ENCODE measurements at regions not wholly inside any gene's neighbourhood (a gene's known extent, or its start where the extent isn't known, plus 50 kb on each side); places are given as distances from the start of the nearest gene placed in this dataset.

DNA sequence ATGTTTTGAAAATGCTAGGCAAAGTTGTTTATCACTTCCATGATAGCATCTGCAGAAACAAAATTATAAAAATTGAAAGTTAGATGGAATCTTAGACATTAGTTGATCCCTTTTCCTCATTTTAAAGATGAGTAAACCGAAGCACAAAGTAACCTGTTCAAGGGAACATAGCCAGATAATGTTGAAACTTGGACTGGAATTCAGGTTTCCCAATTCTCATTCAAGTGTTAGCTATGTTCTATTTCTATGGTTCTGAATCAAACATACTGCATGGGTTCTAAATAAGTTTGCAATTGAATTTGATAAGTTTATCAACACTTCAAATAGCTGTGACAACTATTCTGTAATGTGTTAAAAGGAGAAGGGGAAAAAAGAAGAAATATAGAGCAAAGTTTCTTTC lies 122.4 kb upstream of the SOX5 start:
- intact Hi-C loops (cut with DNase I) = no loop called here
- DNase-seq (no peak), ATAC-seq (no peak)

- peak in 1 of 2 donors; percentile 35 for ATAC-seq
- intact Hi-C loops (cut with DNase I) = no loop called here
- no peak for DNase-seq
These were observed 120.3 kb upstream of the SOX5 start for GRCh38 chr12:24069532-24070395.

- ATAC-seq = peak in 1 of 2 donors; percentile 79
- DNase-seq = peak; percentile 14
These were observed 117.4 kb upstream of the SOX5 start for GRCh38 chr12:24066865-24067264.

GRCh38 chr12:24066097-24066496 lies 116.6 kb upstream of the SOX5 start:
- intact Hi-C loops (cut with DNase I) = no loop called here
- no peak for ATAC-seq
- no peak for DNase-seq

More at GRCh38 chr12:24066865-24067264, 117.4 kb upstream of the SOX5 start:
- intact Hi-C loops (cut with DNase I) = no loop called here

DNA sequence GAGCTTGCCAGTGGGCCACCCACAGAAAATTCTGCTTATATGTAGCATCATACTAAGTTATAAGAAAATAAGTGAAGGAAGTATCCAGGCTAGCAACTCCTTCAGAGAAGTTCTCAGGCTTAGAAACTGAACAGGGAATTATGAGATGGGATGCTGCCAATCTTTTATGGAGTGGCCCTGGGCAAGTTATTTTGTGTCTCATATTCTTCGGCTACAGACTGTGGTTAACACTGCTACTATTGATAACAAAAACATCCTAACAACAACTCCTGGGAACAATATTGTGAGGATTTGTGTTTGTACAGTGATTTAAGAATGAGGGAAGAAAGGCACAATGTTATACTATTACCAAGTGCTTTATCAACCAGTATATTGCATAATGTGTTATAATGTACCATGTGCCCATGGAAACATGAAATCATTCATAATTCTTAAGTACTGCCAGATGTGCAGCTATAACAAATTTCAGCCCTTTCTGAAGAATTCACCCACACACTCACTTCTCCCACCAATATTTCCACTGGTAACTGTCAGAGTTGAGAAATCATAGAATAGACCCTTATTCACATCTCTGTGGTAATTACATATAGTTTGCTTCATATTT lies 113.3 kb upstream of the SOX5 start:
- ATAC-seq (peak; percentile 19 to 67), DNase-seq (no peak)
- intact Hi-C loops (cut with DNase I) = no loop called here

DNA sequence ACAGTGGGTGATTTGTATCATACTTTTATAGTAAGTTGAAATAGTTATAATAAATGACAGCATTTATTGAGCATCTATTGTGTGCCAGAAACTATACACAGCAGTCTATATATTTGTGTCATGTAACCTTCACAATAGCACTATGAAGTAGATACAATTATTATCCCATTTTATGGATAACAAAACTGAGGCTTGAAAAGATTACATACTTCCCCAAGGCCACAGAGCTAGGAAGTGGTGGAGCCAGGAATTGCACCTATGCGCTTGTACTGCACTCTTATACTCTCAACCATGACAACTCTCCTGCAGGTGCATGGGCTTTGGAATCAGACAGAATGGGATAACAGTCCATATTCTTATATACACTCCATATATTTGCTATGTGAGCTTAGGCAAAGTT lies 110.6 kb upstream of the SOX5 start:
- no peak for DNase-seq
- ATAC-seq = no peak
- intact Hi-C loops (cut with DNase I) = no loop called here

DNA sequence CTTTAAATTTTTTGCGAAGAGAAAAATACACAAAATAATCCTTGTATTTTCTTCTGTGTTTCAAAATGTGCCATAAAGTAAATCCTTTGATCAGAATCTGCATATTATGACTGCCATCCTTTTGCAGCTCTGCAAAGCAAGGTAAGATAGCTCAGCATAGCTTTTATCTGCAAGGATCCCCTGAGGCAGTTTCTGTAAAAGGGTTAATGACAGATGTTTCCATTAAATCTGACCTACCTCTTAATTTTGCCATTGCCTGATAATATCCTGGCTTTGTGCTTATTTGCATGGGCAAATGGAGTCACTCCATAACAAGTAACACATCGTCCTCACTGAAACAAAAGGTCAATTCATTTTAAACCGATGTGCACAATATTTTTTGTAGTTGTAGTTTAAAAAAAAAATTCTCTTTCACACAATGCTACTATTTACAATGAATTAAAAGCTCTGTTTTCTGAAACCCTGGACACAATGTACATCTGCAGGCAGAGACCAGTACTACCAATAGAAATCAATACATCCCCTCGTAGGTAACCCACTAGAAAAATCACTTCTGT lies 108.5 kb upstream of the SOX5 start:
- DNase-seq (no peak), ATAC-seq (no peak)
- intact Hi-C loops (cut with DNase I) = no loop called here

DNA sequence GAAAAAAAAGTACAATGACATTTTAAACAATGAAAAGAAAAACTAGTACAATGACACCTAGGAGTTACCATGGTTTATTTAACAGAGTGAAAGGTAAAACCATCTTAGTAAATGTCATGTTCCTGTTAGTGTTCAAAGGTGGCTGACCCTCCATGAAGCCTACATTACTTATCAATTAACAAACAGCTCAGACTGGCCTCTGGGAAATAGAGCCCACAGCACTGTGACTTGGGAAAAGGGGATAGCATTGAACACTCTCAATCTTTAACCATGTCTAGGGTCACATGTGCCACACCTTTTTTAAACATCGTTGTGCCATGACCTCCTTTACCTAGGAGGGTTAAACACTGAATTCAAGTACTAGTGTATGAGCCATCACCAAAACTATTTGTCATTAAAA lies 106.3 kb upstream of the SOX5 start:
- DNase-seq (no peak), ATAC-seq (no peak)
- intact Hi-C loops (cut with DNase I) = no loop called here

GRCh38 chr12:24054416-24054815 lies 104.9 kb upstream of the SOX5 start:
- intact Hi-C loops (cut with DNase I) = no loop called here
- ATAC-seq (no peak), DNase-seq (peak; percentile 17)

- ATAC-seq (no peak), DNase-seq (no peak)
- intact Hi-C loops (cut with DNase I) = no loop called here
These were observed 100.3 kb upstream of the SOX5 start for GRCh38 chr12:24049728-24050127.

- intact Hi-C loops (cut with DNase I) = no loop called here
- DNase-seq = no peak
- no peak for ATAC-seq
These were observed 99.6 kb upstream of the SOX5 start for GRCh38 chr12:24049101-24049500.

- ATAC-seq (no peak), DNase-seq (no peak)
- intact Hi-C loops (cut with DNase I) = no loop called here
These were observed 99.0 kb upstream of the SOX5 start for GRCh38 chr12:24048446-24048845.

- no peak for ATAC-seq
- intact Hi-C loops (cut with DNase I) = no loop called here
- DNase-seq = no peak
These were observed 97.9 kb upstream of the SOX5 start for GRCh38 chr12:24047326-24047725.

- ATAC-seq (peak; percentile 87), DNase-seq (peak; percentile 40)
- intact Hi-C loops (cut with DNase I) = no loop called here
These were observed 96.4 kb upstream of the SOX5 start for GRCh38 chr12:24045816-24046257.

DNA sequence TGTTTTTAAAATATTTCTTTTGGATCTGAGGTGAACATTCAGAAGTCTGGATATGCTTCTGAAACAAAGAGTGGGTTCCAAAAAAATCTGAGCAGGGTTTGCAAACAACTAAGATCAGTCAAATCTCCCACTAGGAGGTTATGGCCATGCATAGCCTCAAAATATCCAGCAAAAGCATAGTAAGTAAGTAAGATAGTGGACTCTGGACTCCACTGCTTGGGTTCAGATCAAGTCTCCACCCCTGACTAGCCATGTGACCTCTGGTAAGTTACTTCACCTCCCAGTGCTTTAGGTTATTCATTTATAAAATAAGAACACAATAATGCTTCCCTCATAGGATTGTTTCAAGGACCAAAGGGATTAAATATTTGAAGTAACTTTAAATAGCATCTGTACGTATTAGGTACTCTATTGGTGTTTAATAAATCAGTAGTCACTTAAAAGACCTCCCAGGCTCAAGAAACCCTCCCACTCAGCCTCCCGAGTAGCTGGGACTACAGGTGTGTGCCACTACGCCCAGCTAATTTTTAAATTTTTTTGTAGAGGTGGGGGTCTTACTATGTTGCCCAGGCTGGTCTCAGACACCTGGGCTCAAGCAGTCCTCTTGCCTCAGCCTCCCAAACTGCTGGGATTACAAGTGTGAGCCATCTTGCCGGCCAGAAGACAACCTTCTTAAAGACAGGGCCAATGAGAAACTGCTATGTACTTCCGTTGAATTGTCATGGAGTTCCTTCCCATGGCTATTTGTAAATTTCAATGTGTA lies 95.7 kb upstream of the SOX5 start:
- DNase-seq (no peak), ATAC-seq (no peak)
- intact Hi-C loops (cut with DNase I) = no loop called here

GRCh38 chr12:24042651-24043050 lies 93.2 kb upstream of the SOX5 start:
- no peak for ATAC-seq
- intact Hi-C loops (cut with DNase I) = no loop called here
- no peak for DNase-seq

DNA sequence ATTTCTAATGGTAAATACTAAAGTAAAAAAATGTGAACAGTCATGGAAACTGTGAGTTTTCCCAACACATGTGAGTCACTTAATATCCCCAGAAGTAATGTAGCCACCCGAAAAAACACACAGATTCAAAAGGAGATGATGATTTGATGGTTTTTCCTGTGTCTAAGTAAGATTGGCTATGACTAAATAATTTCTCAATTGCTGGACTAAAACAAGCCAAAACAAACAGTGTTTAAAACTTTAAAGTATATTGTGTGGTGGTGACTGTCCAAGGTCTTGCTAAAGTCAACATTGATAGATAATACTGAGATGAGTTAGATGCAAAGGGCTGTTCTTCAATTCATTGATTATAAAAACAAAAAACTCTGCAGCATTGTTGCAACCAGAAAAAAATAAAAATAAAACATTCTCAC lies 89.6 kb upstream of the SOX5 start:
- intact Hi-C loops (cut with DNase I) = no loop called here
- ATAC-seq = peak in 1 of 2 donors; percentile 49

DNA sequence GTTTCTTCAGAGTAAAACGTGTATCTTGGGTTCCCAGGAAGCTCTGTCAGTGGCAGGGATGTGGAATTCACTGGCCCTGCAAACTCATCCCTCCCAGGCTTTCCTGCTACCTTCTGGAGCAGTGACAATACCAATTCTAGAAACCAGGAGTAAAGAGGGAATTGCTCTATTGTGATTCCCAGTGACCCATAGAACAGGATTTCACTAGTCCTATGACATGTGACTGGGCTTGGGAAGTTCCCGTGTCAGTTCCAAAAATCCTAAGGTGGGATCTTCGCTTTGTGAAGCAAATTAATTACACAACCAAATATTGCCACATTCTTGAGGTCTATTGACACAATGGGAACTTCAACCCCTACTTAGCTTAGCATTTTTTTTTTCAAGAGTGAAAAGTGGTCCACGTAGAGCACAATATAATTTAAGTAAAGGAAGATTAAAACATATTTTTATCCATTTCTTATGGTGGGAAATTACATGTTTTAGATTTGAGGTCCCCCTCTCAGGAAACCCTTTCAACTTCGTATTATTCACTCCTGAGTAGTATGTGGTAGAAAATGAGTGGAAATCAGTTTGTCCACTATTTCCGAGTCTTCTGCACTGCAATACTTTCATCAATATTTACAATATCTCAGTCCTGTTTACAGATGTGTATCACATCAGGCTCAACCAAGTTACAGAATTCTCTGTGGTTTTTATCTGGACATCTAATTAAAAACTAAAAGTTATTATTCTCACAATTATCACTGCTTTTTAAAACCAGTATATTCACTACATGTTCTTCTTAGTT lies 88.9 kb upstream of the SOX5 start:
- no peak for DNase-seq
- no peak for ATAC-seq
- intact Hi-C loops (cut with DNase I) = no loop called here

More for the DNA sequence above, 89.6 kb upstream of the SOX5 start:
- no peak for DNase-seq
